Inflammatory macrophage treated with lipopolysaccharide for 4 hours (primary cell): ENCODE measurements at regions not wholly inside any gene's neighbourhood (a gene's known extent, or its start where the extent isn't known, plus 50 kb on each side); places are given as distances from the start of the nearest gene placed in this dataset.

Experiments
- DNase-seq: peaks from one replicate; pipeline ENCODE4 v3.0.0-alpha.2; 2020

DNA sequence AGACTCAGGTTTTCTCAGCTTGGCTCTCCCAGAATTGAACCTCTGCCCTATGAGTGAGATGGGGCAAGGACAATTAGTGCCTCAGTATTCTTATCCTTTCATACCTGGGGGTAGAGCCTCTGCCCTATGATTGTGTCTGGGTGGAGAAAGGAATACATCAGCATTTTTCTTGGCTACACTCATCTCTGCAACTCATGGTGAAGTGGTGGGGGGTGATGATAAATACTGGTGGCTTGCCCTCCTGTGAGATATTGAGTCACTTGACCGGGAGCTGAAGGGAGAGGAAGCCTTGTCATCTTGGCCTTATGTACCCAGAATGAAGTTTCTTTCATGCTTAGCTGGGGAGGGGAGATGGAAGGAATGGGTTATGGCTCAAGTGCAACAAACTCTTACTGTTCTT lies 71.3 kb upstream of the ENOX2 start:
- no peak for DNase-seq

DNA sequence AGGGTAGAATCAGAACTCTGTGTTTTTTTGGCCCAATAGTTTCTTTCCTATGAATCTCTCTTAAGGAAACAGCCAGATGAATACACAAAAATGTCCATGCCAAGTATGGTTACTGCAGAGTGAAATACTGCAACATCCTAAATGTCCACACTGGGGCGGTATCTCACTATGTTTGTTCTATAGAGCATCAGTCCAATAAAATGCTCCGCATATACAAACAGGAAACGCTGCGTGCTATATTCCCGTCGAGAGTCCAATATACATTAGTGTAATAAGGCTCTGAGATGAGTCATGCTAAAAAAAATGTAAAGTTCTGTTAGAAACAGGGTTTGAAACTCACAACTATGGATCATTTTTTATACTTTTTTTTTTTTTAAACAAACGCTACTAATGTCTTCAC lies 72.9 kb upstream of the ENOX2 start:
- DNase-seq: peak; percentile 32

DNA sequence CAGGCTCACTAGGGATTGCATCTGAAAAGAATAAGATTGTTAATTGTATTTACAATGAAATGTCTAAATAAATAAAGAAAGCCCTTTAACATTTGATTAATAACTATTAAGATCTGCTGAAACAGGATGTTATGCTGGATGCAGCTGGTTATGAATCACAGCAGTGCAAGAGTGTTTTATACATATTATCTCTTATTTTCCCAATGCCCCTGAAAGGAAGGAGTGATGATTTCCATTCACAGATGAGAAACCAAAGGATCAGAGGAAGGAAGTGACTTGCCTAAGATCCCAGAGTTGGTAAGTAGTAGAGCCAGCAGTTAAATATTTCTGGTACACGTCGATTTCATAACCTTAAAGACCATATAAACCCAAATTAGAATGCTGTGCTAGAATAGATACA lies 76.3 kb upstream of the ARHGAP36 start:
- no peak for DNase-seq

DNA sequence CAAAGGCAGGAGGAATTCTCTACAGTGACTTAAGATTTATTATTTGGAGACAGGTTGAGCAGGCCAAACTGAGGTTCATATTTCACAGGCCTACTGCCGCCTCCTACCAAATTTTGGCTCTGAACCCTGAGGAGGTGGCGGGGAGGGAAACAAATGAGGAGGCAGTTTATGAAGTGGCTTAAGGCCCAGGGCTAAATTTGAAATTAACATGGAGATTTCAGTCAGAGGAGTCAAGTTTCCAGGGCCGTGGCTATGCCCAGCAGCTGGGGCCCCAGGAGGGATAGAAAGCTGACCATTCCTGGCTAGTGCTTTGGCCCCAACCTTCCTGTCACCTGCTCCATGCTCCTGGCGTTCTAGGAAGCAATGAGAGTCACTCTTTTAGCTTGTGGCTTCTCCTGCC lies 73.4 kb upstream of the ARHGAP36 start:
- DNase-seq: no peak

DNA sequence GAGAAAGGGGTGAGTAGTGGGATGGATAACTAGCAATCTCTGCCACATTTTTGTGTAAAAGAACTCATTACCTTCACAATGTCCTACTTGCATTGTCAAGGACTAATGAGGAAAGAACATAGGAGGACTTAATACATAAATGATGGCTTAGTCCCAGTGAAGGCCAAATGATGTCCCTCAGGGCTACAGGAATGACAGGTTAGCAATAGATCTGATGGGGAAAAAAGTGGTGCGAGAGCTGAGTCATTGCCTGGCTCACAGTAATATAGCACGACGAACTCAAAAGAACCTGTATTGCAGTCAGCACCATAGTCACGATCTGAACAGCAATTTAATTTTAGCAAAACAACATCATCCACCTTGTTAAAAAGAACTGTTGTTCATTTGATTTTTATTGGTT lies 70.9 kb upstream of the ARHGAP36 start:
- no peak for DNase-seq

DNA sequence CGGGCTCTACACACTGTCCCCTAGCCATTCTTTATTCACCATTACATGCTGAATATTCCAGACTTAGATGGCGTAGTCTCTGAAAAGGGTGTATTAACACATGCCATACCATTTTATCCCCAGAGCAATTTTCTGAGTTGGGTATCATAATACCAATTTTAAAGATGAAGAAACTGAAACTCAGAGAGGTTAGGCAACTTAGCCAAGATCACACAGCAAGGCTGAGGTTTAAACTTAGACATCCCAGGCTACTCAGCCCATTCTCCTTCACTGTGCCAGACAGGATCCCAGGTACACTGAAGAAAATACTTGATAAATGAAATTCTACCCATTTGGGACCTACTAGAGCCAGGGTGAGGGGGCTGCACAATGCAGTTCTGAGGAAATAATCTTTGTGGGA lies 67.4 kb upstream of the ARHGAP36 start:
- DNase-seq: no peak

DNA sequence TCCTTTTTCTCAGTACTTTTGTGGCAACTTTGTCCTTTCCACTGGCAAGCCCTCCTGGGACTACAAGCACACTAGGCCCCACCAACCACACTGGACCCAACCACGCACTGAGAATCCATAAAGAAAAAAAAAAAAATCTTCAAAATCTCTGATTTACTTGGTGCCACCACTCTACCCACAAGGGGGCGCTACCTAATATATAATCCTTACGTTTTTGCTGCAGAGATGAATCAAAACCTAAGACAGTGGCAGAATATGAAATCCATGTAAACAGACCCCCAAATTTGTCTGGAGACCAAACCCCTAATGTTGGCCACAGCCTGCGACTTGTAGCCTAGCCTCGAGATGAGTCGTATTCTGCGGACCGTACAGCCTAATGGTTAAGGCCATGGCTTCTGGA lies 63.5 kb upstream of the ARHGAP36 start:
- DNase-seq: no peak

DNA sequence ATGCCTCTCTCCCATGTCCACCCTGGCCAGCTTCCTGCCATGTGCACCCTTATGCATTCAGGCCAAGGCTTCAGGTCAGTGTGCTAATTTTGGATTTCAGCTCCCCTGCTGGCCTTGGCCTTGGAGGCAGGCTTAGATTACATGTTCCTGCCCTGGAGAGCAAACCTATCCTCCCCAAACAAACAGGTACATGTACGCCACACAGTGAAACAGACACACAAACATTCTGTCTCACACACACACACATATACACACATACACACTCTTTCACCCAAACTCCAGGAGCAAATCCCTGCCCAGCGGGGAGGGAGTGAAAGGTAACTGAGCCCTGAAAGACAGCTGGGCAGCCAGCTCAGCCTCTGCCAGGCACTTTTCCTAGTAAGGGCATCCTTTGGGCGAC lies 62.7 kb upstream of the ARHGAP36 start:
- no peak for DNase-seq

DNA sequence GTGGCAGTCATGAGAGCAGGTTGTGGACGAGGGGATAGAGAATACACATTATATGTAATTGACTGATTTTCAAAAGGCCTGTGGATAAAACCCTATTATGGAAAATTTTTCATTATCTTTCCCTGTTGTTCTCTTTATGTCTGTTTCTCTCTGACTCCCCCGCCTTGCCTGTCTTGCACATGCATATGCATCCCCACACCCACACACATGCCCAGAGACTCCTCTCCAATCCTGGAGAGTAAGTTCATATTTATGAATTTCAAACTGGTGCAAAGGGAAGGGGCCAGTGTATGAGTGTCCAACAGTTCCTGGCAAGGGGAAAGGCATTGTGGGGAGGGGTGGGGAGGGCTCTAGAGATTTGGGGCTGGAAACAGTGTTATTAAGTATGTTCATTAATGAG lies 60.8 kb upstream of the ARHGAP36 start:
- DNase-seq: no peak

DNA sequence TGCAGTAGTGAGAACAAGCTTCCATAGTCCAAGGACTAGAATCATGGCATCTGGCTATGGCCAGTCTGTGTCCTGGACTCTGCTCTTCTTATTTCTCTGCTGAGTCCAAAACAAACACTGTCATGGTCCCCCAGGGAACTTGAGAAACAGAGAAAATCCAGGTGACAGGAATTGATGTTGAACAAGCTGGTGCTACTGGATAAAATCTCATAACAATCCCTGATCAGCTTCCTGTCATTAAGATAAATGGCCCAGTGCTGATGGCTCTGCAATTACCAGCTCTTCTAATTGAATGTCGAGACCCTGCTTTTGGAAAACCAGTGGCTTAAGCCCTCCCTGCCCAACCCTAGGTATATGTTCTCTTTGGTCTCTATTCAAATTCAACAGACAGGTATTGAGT lies 58.8 kb upstream of the ARHGAP36 start:
- DNase-seq: no peak
